Epithelial cell of esophagus (primary cell): ENCODE measurements at regions not wholly inside any gene's neighbourhood (a gene's known extent, or its start where the extent isn't known, plus 50 kb on each side); places are given as distances from the start of the nearest gene placed in this dataset.
A peak's percentile ranks its signal among the peaks of the same experiment; 100 is the strongest.

Source experiments
- DNase-seq: peaks from one replicate; pipeline ENCODE4 v3.0.0; 2010; ENCODE audit warnings: low read depth
- H3K4me3 ChIP-seq: 2 replicates; pipeline ENCODE4 v1.5.1; 2011; ENCODE audit warnings: mild to moderate bottlenecking, low read length, control low read depth
- CTCF ChIP-seq: IDR thresholded peaks from 2 replicates; pipeline ENCODE4 v1.5.1; 2011; ENCODE audit warnings: low read depth, mild to moderate bottlenecking, low read length, control low read depth, inconsistent platforms; ENCODE audit not compliant: insufficient read depth; ENCODE audit errors: missing control alignments

DNA sequence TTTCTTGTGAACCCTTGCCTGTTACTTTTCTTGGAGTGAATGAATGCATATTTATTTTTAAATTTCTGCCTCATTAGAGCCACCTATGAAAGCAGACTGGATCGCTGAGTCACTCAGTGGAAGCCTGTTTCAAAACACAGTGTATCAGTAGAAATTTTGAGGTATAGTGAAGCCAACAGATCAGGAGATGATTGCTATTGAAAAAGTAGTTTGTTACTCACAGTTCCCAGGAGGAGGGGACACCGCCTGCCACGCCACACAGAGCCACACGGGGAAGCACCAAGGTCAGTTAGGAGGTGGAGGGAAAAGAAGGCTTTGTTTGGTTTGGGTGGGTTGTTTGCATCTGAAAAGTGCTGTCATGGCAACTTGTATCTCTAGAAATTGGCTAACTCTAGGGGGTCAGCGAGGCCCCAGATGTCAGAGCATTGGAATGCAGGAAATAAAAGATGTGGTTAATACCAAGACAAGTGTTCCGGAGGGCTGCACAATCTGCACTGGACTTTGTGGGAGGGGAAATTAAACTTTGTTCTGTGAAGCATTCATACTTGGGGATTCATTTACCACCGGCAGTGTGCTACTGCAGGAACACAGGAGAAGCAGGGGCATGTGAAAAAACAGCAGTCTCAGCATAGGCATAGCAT lies 106.4 kb upstream of the SDK1 start:
- TF ChIP-seq CTCF: no peak
- peak; percentile 2 for DNase-seq
- H3K4me3 ChIP-seq: no peak overlapping the region

- no peak overlapping the region for H3K4me3 ChIP-seq
- DNase-seq: no peak
- TF ChIP-seq CTCF: no peak
Observed at GRCh38 chr7:3195160-3195559, 105.9 kb upstream of the SDK1 start.

DNA sequence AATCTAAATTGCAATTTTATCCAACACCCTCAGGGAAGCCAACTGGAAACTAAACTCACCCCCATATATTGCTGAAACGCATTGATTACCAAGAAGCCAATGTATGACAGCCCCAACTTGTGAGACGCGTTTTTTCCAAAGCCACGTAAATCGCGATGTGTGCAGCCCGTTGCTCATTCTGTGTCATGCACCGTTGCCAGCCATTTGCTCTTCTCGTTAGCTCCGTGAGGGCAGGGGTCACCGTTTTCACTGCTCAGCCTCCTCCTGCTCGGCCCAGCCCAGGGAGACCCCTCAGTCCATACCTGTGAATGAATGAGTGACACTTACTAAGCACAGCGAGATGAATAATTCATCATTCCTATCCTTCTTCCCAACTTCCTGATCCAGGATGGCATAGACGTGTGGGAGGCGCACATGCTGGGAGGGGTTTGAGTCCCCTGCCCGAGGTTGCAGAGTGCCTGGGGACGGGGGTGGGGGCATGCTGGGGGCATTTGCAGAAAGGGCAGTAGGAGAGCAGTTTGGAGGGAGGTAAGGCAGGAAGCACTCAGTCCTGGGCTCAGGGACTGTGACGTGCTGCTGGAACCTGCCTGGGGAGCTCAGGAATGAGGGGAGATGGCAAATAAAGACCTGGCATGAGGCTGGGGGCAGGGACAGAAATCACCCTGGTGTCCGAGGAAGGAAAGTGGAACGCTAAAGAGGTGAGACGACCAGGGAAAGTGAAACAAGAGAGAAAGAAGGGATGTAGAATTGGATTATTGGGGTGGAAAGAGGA lies 104.2 kb upstream of the SDK1 start:
- no peak for TF ChIP-seq CTCF
- H3K4me3 ChIP-seq: no peak overlapping the region
- DNase-seq: no peak

DNA sequence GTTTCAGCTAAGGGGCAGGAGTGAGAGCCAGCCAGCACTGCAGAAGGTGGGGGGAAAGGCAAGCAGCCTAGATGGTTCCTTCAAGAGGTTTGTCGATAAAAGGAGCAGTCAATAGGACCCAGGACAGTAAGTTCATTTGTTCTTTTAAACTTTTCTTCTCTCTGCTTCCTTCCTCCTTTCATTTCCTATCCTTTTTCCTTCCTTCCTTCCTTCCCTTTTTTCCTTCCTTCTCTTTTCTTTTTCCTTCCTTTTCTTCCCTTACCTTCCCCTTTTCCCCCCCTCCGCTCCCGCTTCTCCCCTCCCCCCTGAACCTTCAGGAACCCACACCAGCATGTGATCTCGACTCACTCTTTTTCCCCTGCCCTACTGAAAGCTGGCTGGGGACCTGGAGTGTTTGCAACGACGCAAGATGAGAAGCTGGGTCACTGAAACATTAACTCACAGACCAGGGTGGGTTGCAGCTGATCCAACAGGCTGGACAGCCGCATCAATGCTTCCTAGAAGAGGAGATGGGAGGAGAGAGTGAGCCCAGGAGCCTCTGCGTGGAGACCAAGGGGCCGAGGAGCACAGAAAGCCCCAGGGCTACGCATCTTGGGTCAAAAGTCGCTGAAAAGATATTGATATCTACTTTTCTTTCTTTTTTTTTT lies 103.4 kb upstream of the SDK1 start:
- DNase-seq: no peak
- no peak overlapping the region for H3K4me3 ChIP-seq
- TF ChIP-seq CTCF: no peak

- H3K4me3 ChIP-seq: no peak overlapping the region
- no peak for DNase-seq
- TF ChIP-seq CTCF: no peak
Observed at GRCh38 chr7:3198316-3198715, 102.7 kb upstream of the SDK1 start.

GRCh38 chr7:3200504-3200903 lies 100.5 kb upstream of the SDK1 start:
- H3K4me3 ChIP-seq: no peak overlapping the region
- peak; percentile 52 for TF ChIP-seq CTCF
- peak; percentile 32 for DNase-seq
